ENCODE measurements at regions not wholly inside any gene's neighbourhood (a gene's known extent, or its start where the extent isn't known, plus 50 kb on each side); places are given as distances from the start of the nearest gene placed in this dataset.
"Not testable (repeated sequence)": the region's sequence is repeated elsewhere in the genome, so short reads cannot be mapped to it uniquely, and the experiment has no call there.

DNA sequence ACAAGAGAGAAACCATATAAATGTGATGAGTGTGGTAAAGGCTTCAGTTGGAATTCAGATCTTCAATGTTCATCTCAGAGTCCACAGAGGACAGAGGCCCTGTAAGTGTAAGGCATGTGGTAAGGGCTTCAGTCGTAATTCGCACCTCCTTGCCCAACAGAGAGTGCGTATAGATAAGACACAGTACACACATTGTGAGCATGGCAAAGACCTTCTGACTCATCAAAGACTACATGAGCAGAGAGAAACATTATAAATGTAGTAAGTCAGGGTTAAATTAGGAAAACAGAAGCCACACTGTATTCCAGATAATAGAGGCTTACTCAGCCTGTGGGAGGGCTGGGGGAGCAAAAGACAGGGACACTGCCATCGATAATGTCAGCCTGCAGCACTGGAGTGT is 98.1 kb upstream of the GPR39 start:
- POLR2A ChIA-PET; DNase-seq; H3K27me3 ChIP-seq (replicated peaks in 2 of 5; ENCODE audit: control insufficient read depth in 4 of 5, insufficient read depth in 5 of 5, low read length in 4 of 5); H3K36me3 ChIP-seq (ENCODE audit: control insufficient read depth in 4 of 4, insufficient read depth in 4 of 4, low read length in 3 of 4); H3K4me3 ChIP-seq (ENCODE audit: control insufficient read depth in 1 of 7, extremely low read depth in 1 of 7, insufficient read depth in 4 of 7, low read depth in 2 of 7, low read length in 6 of 7); H3K9me3 ChIP-seq (ENCODE audit: control extremely low read depth in 1 of 5, control insufficient read depth in 4 of 5, insufficient read depth in 2 of 5, low read depth in 1 of 5, low read length in 4 of 5); H3K4me1 ChIP-seq (ENCODE audit: control extremely low read depth in 1 of 4, control insufficient read depth in 4 of 4, insufficient read depth in 4 of 4, low read length in 3 of 4); H3K27ac ChIP-seq (ENCODE audit: insufficient read depth in 1 of 2, low read depth in 1 of 2, low read length in 2 of 2, poor library complexity in 1 of 2, severe bottlenecking in 2 of 2); CTCF ChIA-PET: not testable (repeated sequence)
- 94% methylated on average over 3 of the region's 4 CpGs for WGBS (ENCODE audit: insufficient coverage)

DNA sequence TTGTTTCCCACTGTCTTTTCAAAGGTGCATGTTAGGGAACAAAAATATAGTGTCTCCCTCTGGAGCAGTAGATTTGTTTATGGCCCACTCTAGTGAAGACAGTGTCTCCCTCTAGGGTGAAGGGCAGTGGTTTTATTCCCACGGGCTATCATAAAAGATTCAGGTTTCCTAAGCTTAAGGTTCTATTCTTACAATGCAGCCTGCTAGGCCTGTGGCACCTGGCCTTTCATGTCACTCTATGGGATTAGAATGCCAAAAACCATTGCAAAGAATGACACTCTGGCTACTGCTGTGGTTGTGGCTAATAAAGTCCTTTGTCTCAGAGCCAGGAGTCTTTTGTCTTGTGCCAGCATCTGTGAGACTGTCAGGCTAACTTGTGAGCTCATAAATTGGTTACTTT is 92.6 kb upstream of the GPR39 start:
- H3K27me3 ChIP-seq (replicated peaks in 2 of 5; ENCODE audit: control insufficient read depth in 4 of 5, insufficient read depth in 5 of 5, low read length in 4 of 5); H3K4me1 ChIP-seq (ENCODE audit: control extremely low read depth in 1 of 4, control insufficient read depth in 4 of 4, insufficient read depth in 4 of 4, low read length in 3 of 4); POLR2A ChIA-PET; DNase-seq; CTCF ChIA-PET; H3K36me3 ChIP-seq (ENCODE audit: control insufficient read depth in 4 of 4, insufficient read depth in 4 of 4, low read length in 3 of 4); H3K27ac ChIP-seq (ENCODE audit: insufficient read depth in 1 of 2, low read depth in 1 of 2, low read length in 2 of 2, poor library complexity in 1 of 2, severe bottlenecking in 2 of 2); H3K4me3 ChIP-seq (ENCODE audit: control insufficient read depth in 1 of 7, extremely low read depth in 1 of 7, insufficient read depth in 4 of 7, low read depth in 2 of 7, low read length in 6 of 7); H3K9me3 ChIP-seq (ENCODE audit: control extremely low read depth in 1 of 5, control insufficient read depth in 4 of 5, insufficient read depth in 2 of 5, low read depth in 1 of 5, low read length in 4 of 5): not testable (repeated sequence)
- WGBS (ENCODE audit: insufficient coverage) = 100% methylated on average over 1 of the region's 1 CpG

DNA sequence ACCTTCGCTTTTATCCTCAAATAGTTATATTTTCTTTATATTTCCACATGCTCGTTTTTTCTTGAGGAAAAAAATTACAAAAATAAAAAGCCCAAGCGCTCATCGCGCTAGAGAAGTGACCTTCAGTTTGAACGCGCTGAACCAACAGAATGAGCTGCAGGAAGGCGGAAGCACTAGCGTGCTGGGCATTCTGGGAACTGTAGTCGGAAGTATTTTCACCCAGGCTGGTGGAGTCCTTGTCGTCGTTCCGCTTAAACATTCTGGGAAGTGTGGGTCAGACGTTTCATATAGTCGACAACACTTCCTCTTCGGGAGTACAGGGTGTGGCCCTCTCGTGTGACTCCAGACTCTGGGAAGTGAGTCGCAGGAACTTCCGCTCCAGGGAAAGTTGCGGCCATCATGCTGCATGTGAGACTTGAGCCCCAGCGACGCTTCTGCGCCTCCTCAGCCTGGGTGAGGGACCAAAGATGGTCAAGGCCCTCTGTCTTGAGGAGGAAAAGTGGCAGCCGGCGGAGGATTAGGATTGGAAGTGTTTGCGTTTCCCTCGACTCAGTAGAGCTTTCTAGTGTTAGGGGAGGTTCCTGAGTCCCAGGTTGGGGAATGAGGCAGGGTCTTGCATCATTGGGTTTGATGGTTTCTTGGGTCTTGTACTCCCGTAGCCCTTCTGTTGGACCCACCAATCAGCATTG is 84.1 kb upstream of the GPR39 start:
- DNase-seq; CTCF ChIA-PET; H3K4me1 ChIP-seq (ENCODE audit: control extremely low read depth in 1 of 4, control insufficient read depth in 4 of 4, insufficient read depth in 4 of 4, low read length in 3 of 4); H3K36me3 ChIP-seq (ENCODE audit: control insufficient read depth in 4 of 4, insufficient read depth in 4 of 4, low read length in 3 of 4); H3K4me3 ChIP-seq (ENCODE audit: control insufficient read depth in 1 of 7, extremely low read depth in 1 of 7, insufficient read depth in 4 of 7, low read depth in 2 of 7, low read length in 6 of 7); H3K27me3 ChIP-seq (replicated peaks in 2 of 5; ENCODE audit: control insufficient read depth in 4 of 5, insufficient read depth in 5 of 5, low read length in 4 of 5); H3K27ac ChIP-seq (ENCODE audit: insufficient read depth in 1 of 2, low read depth in 1 of 2, low read length in 2 of 2, poor library complexity in 1 of 2, severe bottlenecking in 2 of 2); POLR2A ChIA-PET; H3K9me3 ChIP-seq (ENCODE audit: control extremely low read depth in 1 of 5, control insufficient read depth in 4 of 5, insufficient read depth in 2 of 5, low read depth in 1 of 5, low read length in 4 of 5): not testable (repeated sequence)
- WGBS (ENCODE audit: insufficient coverage) = 87% methylated on average over 16 of the region's 28 CpGs

DNA sequence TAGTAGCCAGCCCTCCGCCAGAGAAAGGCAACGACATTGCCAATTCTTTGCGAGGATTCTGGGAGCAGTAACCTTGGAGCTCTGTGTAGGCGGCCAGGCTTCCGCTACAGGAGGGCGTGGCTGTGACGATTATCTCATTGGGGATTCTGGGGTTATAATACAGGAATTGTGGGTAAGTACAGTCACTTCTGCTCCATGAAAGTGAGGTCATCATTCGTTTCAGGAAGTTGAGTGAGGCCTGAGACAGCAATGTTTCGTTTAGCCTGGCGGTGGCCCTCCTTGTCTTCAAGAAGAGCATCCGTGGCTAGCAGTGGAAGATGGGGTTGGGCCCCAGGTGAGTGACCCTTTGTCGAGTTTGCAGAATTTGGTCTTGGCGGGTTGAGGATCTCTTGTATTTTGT is 79.5 kb upstream of the GPR39 start:
- CTCF ChIA-PET = not testable (repeated sequence)

DNA sequence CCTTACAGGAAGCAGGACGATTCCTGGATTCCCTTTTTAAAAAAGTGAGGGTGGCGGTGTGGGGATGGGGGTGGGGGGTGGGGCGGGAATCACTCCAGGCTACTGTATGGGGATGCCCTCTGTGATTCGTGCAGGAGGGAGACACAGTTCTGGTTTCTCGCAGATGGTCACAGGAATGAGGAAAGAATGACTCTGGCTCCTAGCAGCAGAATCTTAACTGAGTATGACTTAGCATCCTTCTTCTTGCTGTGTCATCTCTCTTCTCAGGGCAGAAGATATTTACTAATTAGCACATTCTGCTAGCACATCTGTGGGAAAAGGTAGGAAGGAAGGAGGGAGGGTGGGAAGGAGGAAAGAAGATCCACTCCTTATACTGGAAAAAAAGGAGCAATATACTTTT is 78.8 kb upstream of the GPR39 start:
- H3K27me3 ChIP-seq (replicated peaks in 2 of 5; ENCODE audit: control insufficient read depth in 4 of 5, insufficient read depth in 5 of 5, low read length in 4 of 5); H3K27ac ChIP-seq (ENCODE audit: insufficient read depth in 1 of 2, low read depth in 1 of 2, low read length in 2 of 2, poor library complexity in 1 of 2, severe bottlenecking in 2 of 2); H3K36me3 ChIP-seq (ENCODE audit: control insufficient read depth in 4 of 4, insufficient read depth in 4 of 4, low read length in 3 of 4); CTCF ChIA-PET; H3K9me3 ChIP-seq (ENCODE audit: control extremely low read depth in 1 of 5, control insufficient read depth in 4 of 5, insufficient read depth in 2 of 5, low read depth in 1 of 5, low read length in 4 of 5); POLR2A ChIA-PET; H3K4me3 ChIP-seq (ENCODE audit: control insufficient read depth in 1 of 7, extremely low read depth in 1 of 7, insufficient read depth in 4 of 7, low read depth in 2 of 7, low read length in 6 of 7); H3K4me1 ChIP-seq (ENCODE audit: control extremely low read depth in 1 of 4, control insufficient read depth in 4 of 4, insufficient read depth in 4 of 4, low read length in 3 of 4): not testable (repeated sequence)
- DNase-seq = peak in 2 of 3 donors; percentile 36 to 37
- WGBS (ENCODE audit: insufficient coverage) = 13% methylated on average over 1 of the region's 5 CpGs

More for the DNA sequence above, 79.5 kb upstream of the GPR39 start:
- H3K4me1 ChIP-seq (ENCODE audit: control extremely low read depth in 1 of 4, control insufficient read depth in 4 of 4, insufficient read depth in 4 of 4, low read length in 3 of 4); POLR2A ChIA-PET; H3K4me3 ChIP-seq (ENCODE audit: control insufficient read depth in 1 of 7, extremely low read depth in 1 of 7, insufficient read depth in 4 of 7, low read depth in 2 of 7, low read length in 6 of 7); H3K9me3 ChIP-seq (ENCODE audit: control extremely low read depth in 1 of 5, control insufficient read depth in 4 of 5, insufficient read depth in 2 of 5, low read depth in 1 of 5, low read length in 4 of 5); DNase-seq; H3K27me3 ChIP-seq (replicated peaks in 2 of 5; ENCODE audit: control insufficient read depth in 4 of 5, insufficient read depth in 5 of 5, low read length in 4 of 5); H3K27ac ChIP-seq (ENCODE audit: insufficient read depth in 1 of 2, low read depth in 1 of 2, low read length in 2 of 2, poor library complexity in 1 of 2, severe bottlenecking in 2 of 2); H3K36me3 ChIP-seq (ENCODE audit: control insufficient read depth in 4 of 4, insufficient read depth in 4 of 4, low read length in 3 of 4): not testable (repeated sequence)
- WGBS (ENCODE audit: insufficient coverage) = no CpG with 5 or more reads among the region's 13 CpGs

DNA sequence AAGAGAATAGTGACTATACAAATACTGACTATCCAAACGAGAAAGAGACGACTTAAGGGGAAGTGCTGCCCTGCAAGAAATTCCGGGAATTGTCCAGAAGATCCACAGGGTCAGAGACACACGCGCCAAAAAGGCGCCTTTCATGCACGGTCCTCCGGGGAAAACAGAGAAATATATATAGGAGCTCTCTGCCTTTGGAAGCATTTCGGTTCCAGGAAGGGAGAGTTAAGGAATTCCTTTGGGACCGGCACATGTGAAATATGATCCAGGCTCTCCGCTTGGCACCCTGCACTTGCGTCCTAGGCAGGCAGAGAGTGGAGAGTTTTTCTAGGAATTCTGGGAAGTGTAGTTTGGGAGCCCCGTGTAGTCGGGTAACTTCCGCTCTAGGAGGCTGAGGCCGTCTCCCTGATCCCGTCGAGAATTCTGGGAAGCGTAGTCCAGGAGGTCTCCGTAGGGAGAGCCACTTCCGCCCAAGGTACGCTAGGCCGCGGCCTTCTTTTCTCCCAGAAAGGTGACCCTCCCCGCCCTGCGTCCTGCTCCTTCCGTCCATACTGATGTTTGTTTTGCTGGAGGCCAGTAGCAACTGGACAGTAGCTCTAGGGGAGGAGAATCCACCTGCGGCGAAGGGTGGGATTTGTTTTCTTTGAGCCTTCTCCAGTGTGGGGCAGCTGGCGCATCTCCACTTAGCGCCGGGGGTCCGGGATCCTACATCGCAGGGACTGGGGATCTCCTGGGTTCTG is 69.4 kb upstream of the GPR39 start:
- POLR2A ChIA-PET; H3K9me3 ChIP-seq (ENCODE audit: control extremely low read depth in 1 of 5, control insufficient read depth in 4 of 5, insufficient read depth in 2 of 5, low read depth in 1 of 5, low read length in 4 of 5); H3K27ac ChIP-seq (ENCODE audit: insufficient read depth in 1 of 2, low read depth in 1 of 2, low read length in 2 of 2, poor library complexity in 1 of 2, severe bottlenecking in 2 of 2); DNase-seq; H3K4me1 ChIP-seq (ENCODE audit: control extremely low read depth in 1 of 4, control insufficient read depth in 4 of 4, insufficient read depth in 4 of 4, low read length in 3 of 4); H3K36me3 ChIP-seq (ENCODE audit: control insufficient read depth in 4 of 4, insufficient read depth in 4 of 4, low read length in 3 of 4); CTCF ChIA-PET; H3K27me3 ChIP-seq (replicated peaks in 2 of 5; ENCODE audit: control insufficient read depth in 4 of 5, insufficient read depth in 5 of 5, low read length in 4 of 5): not testable (repeated sequence)
- WGBS (ENCODE audit: insufficient coverage) = 24% methylated on average over 16 of the region's 34 CpGs
- peak overlapping the region in 5 of 7 experiments; percentile 37 to 76 (median 44) for H3K4me3 ChIP-seq (ENCODE audit: control insufficient read depth in 1 of 7, extremely low read depth in 1 of 7, insufficient read depth in 4 of 7, low read depth in 2 of 7, low read length in 6 of 7)

DNA sequence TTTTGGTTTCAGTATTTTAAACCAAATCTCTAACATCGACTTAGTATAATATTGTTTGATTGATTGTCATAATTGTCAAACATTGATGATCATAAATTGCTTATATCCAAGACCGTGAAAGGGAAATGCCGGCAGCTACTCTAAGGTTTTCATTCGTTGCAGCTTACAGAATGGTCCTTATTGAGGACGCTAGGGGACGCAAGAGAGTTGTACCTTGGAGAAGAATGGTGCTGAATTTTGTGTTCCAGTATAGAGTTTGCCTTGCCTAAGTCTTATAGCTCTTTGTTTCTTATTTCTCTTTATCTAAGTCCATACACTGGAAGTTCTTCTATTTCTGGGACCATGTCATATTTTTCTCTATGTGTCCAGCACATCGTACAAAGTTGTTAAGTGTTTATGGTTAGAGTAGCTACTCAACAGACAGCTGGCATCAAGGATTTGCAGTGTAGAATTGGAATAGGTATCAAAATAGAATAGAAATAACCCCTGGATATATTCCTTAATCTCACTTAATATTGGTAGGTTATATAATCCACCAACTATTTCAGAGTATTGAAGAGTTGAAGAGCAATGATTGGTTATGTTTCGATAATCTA is 67.4 kb upstream of the GPR39 start:
- peaks cover 0 to 11% (median 3%) of the 10 kb centered on the region in 5 experiments for H3K27me3 ChIP-seq (replicated peaks in 2 of 5; ENCODE audit: control insufficient read depth in 4 of 5, insufficient read depth in 5 of 5, low read length in 4 of 5)
- CTCF ChIA-PET = interaction anchor here (0.9 kb wide), 1 partner anchor 823 kb away, joined by 3 read pairs; no protein-coding TSS in a partner anchor
- POLR2A ChIA-PET = not testable (repeated sequence)

More for the DNA sequence above, 67.4 kb upstream of the GPR39 start:
- H3K9me3 ChIP-seq (ENCODE audit: control extremely low read depth in 1 of 5, control insufficient read depth in 4 of 5, insufficient read depth in 2 of 5, low read depth in 1 of 5, low read length in 4 of 5); H3K36me3 ChIP-seq (ENCODE audit: control insufficient read depth in 4 of 4, insufficient read depth in 4 of 4, low read length in 3 of 4); H3K4me3 ChIP-seq (ENCODE audit: control insufficient read depth in 1 of 7, extremely low read depth in 1 of 7, insufficient read depth in 4 of 7, low read depth in 2 of 7, low read length in 6 of 7); H3K27ac ChIP-seq (ENCODE audit: insufficient read depth in 1 of 2, low read depth in 1 of 2, low read length in 2 of 2, poor library complexity in 1 of 2, severe bottlenecking in 2 of 2): not testable (repeated sequence)
- peaks cover 0 to 13% (median 4%) of the 10 kb centered on the region in 4 experiments for H3K4me1 ChIP-seq (ENCODE audit: control extremely low read depth in 1 of 4, control insufficient read depth in 4 of 4, insufficient read depth in 4 of 4, low read length in 3 of 4)
- peak; percentile 45 to 75 (median 65) for DNase-seq
- WGBS (ENCODE audit: insufficient coverage) = 6% methylated on average over 5 of the region's 8 CpGs

All from common myeloid progenitor, CD34-positive (primary cell).